GM12892 (cell line): ENCODE measurements at regions not wholly inside any gene's neighbourhood (a gene's known extent, or its start where the extent isn't known, plus 50 kb on each side); places are given as distances from the start of the nearest gene placed in this dataset.

Experiments
- DNase-seq: peaks from one replicate; pipeline ENCODE4 v3.0.0; 2011; ENCODE audit not compliant: insufficient read length
- FAIRE-seq: peaks from 2 replicates; lab custom pipeline; 2011; peaks lifted over from hg19 to GRCh38; lab: Jason Lieb, UNC
- POLR2A ChIP-seq: IDR thresholded peaks from 2 replicates; pipeline ENCODE4 v1.6.1; 2011; ENCODE audit warnings: low read depth, low read length, control low read depth
- POLR2AphosphoS5 ChIP-seq: IDR thresholded peaks from 2 replicates; pipeline ENCODE4 v1.6.1; 2011; ENCODE audit warnings: low read depth, low read length, control low read depth
- TAF1 ChIP-seq: IDR thresholded peaks from 2 replicates; pipeline ENCODE4 v1.6.1; 2011; ENCODE audit warnings: low read depth, mild to moderate bottlenecking, control low read depth, low read length, borderline replicate concordance

DNA sequence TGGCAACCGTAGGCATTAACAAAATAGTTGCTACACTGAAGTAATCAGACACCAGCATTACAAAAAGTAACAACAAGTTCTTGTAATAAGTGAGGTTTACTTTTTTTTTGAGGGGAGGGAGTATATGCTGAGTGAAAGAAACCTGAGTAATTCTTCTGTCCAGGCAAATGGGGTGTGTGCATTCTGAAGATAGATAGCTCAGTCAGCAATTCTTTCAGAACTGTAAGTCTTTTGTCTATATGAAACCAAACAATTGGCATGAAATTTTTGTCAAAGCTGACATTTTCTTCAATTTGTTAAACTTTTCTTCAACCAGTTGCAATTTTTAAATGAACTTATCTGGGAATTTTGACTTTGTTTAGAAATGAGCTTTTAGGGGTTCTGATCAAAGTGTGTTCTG, 208.1 kb upstream of the THSD7B start:
- FAIRE-seq (no peak), DNase-seq (no peak)
- TF ChIP-seq TAF1 (no peak), POLR2A (no peak), POLR2AphosphoS5 (no peak)

DNA sequence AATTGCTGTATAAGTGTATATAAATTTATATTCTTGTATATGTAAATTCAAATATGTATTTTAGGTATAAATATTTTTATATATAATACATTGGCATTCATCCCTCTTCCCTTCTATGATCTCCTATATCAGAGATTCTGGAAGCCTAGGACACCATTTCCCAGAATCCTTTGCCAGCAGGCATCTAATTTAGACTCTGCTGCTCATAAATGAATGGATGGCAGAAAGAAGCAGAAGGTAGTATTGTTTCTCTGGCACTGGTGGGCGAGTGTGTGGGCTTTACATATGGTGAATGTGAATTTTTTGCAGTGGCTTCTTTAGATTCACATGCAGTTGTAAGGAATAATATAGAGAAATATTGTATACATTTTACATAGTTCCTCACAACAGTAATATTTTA, 215.2 kb upstream of the THSD7B start:
- FAIRE-seq, result no peak

DNA sequence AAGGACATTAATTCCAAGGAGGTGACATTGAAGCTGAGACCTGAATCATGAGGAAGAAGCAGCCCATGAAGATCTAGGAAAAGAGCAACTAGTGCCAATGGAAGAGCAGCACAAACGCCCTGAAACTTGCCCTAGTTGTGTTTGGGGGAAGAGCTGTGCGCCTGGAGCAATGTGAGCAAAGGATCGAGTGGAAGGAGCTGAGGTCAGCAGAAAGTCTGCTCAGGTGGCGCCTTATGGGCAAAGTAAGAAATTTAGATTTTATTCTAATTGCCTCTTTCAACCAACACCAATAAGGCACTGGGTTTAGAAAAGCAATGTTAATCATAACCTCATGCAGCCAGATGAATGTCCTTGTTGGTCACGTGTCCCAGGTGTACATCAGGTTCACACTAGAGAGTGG, 226.0 kb upstream of the THSD7B start:
- TF ChIP-seq POLR2A, result no peak
- no peak for TF ChIP-seq TAF1
- TF ChIP-seq POLR2AphosphoS5, result no peak
- FAIRE-seq, result no peak
- no peak for DNase-seq

More for the DNA sequence above, 215.2 kb upstream of the THSD7B start:
- no peak for TF ChIP-seq TAF1
- TF ChIP-seq POLR2AphosphoS5, result no peak
- no peak for TF ChIP-seq POLR2A
- no peak for DNase-seq

DNA sequence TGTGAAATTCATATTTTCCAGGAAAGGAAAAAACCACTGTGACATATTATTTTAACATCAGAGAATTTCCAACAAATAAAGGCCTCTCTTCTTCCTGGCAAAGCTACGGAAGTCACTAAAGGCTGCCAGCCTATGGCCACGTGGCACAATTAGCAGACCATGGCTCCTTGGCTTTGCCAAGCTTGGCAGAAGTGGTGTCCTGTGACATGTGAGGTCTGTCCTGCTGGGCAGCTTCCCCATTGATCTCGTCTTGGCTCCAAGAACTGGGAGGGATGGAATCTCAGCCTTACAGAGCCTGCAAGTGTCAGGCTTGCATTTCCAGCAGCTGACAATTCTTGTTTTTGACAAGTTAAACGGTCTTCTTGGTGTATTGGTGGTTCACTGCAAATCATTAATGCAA, 226.9 kb upstream of the THSD7B start:
- DNase-seq (no peak), FAIRE-seq (no peak)

DNA sequence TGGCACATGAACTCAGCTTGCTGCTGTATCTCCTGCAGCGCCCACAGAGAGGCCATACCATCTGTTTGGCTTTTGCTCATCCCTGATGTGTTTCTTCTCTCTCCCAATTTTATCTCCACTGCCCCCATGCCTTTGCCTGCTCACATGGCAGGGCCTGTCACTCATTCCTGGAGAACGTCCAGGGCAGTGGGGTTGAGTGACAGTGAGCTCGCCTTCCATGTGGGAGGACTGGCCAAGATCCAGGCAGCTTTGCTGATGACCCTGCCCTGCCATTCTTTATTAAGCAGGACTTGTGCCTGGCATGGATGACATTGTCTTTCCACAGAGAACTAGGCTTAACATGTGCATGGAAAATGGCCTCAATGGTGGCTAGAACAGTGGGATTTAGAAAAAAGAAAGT, 230.5 kb upstream of the THSD7B start:
- FAIRE-seq (no peak), DNase-seq (no peak)
- TF ChIP-seq TAF1 (no peak), POLR2A (no peak), POLR2AphosphoS5 (no peak)

More for the DNA sequence above, 226.9 kb upstream of the THSD7B start:
- TF ChIP-seq POLR2A (no peak), TAF1 (no peak), POLR2AphosphoS5 (no peak)

DNA sequence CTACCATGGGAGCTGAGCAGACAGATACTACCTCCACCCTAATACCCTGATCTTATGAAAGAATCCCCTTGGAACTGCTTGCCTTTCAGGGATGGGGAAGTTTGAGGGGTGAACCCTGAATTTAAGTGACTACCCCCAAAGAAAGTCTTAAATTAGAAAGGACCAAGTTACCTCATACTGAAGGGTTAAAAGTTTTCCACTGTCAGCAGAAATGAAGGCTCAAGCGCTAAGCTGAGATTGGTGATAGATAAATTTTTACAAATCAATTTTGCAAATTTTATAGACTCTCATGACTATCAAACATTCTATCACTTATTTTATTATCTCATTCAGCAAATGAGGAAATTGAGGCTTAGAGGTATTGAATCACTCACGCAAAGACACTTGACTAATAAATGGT, 233.2 kb upstream of the THSD7B start:
- TF ChIP-seq POLR2A (no peak), POLR2AphosphoS5 (no peak), TAF1 (no peak)
- FAIRE-seq (no peak), DNase-seq (no peak)

DNA sequence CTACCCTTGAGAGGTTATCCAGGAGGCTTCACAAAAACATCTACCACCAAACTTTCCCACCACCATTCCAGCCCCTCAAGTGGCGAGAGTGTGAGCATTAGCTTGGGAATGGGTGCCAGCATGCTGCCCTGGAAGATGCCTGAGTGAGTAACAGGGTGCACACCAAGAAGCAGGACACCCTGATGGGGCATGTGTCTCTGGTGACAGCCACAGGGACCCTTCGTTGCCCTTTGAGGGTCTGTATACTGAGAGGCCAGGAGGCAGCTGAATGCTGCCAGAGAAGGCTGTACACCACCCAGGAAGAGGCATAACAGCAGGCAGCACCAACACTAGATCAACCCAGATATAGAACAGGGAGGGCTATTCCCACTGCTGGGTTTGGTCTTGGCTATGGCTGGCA, 233.6 kb upstream of the THSD7B start:
- FAIRE-seq (no peak), DNase-seq (no peak)
- TF ChIP-seq POLR2AphosphoS5 (no peak), POLR2A (no peak), TAF1 (no peak)

DNA sequence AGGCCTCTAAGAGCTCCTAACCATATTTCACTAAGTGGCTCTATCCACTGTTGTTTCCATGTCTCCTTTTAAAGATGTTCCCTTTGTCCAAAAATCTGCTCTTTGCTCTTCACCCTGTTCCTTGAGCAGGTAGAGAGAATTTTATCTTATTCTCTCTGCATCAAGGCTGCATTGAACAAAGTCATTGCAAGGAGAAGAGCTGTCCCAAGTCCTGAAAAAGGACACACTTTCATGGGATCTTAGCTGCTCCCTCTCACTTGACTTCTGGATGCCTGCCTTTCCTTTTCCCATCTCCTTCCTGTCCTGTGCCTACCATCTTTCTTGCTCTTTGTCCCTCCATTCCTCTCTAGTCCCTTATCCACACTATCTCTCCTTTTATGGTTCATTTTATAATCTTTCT, 235.2 kb upstream of the THSD7B start:
- FAIRE-seq, result no peak
- TF ChIP-seq POLR2A (no peak), POLR2AphosphoS5 (no peak), TAF1 (no peak)
- DNase-seq, result no peak

DNA sequence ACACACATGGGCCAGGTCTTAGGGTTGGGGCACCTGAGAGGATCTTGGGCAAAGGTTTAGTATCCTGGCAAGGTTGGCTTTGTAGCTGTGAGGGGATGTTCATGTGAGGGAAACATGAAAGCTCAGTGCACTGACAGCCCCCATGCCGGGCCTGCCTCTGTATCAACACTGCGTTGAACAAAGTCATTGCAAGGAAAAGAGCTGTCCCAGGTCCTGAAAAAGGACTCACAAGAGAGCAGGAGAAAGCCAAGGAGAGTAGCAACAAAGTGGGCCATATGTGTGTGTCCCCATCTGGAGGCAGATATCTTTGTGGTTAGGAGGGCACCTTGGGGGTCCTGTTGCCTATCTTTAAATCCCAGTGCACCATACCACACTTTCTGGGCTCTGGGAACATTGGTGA, 237.8 kb upstream of the THSD7B start:
- FAIRE-seq (no peak), DNase-seq (no peak)
- no peak for TF ChIP-seq POLR2A
- no peak for TF ChIP-seq TAF1
- no peak for TF ChIP-seq POLR2AphosphoS5

DNA sequence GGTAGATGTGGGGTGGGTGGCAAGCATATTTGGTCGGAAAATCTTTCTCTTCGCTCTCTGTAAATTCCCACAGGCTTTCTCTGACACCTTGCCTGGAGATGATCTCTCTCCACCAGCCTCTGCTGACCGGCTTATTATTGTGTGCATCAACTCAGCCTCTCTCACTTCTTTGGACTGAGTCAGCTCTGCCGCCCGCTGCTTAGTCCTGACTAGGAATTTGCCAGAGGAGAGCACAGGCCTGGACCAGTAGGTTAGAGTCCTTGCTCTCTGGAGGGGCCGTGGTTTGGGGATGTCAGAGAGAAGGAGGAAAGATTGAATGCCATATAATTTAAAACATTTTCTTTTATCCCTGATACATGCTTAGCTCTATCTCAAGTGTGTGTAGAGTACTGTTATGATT, 242.6 kb upstream of the THSD7B start:
- DNase-seq (no peak), FAIRE-seq (no peak)
- no peak for TF ChIP-seq POLR2AphosphoS5
- TF ChIP-seq TAF1, result no peak
- TF ChIP-seq POLR2A, result no peak

DNA sequence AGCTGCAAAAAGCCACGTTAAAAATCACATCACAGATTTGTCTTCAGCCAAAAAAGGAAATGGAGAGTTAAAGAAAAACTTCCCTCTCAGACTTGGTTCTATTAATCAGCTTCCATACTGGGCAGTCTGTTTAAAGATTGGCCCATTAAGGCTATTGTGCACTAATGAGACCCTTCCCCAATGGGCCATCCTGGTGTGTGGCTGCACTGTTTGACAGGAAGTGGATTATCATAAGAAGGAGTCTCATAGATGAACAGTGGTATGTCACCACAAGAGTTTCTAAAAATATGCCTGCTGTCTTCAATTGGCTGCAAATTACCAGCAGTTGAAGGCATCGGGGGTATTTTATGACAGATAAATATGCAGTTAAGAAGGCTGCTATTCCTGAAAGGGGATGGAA, 247.6 kb upstream of the THSD7B start:
- no peak for DNase-seq
- TF ChIP-seq POLR2A (no peak), TAF1 (no peak), POLR2AphosphoS5 (no peak)
- no peak for FAIRE-seq

DNA sequence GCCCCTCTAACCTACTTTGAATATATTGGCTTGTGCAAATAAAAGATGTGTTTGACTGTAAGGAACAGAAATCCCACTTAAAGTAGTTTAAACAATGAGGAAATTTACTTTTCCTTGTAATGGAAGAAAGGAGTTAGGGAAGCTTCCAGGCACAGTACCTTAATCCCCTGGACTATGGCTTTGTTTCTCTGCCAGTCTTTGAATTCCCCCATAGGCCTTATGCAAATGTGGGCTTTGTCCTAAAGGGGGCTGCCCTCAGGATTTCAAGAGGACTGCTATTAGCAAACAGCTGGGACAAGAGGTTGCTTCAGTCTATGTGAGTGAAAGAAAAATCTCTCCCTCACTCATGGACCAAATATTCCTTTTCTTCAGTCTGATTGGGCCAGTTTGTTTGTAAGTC, 255.1 kb upstream of the THSD7B start:
- no peak for DNase-seq
- no peak for FAIRE-seq
- TF ChIP-seq POLR2AphosphoS5, result no peak
- TF ChIP-seq TAF1, result no peak
- TF ChIP-seq POLR2A, result no peak
